ENCODE measurements at regions not wholly inside any gene's neighbourhood (a gene's known extent, or its start where the extent isn't known, plus 50 kb on each side); places are given as distances from the start of the nearest gene placed in this dataset.

- no peak for TF ChIP-seq EGR1 (IDR thresholded peaks at IDR 0.05)
- TF ChIP-seq, protein P1, sequence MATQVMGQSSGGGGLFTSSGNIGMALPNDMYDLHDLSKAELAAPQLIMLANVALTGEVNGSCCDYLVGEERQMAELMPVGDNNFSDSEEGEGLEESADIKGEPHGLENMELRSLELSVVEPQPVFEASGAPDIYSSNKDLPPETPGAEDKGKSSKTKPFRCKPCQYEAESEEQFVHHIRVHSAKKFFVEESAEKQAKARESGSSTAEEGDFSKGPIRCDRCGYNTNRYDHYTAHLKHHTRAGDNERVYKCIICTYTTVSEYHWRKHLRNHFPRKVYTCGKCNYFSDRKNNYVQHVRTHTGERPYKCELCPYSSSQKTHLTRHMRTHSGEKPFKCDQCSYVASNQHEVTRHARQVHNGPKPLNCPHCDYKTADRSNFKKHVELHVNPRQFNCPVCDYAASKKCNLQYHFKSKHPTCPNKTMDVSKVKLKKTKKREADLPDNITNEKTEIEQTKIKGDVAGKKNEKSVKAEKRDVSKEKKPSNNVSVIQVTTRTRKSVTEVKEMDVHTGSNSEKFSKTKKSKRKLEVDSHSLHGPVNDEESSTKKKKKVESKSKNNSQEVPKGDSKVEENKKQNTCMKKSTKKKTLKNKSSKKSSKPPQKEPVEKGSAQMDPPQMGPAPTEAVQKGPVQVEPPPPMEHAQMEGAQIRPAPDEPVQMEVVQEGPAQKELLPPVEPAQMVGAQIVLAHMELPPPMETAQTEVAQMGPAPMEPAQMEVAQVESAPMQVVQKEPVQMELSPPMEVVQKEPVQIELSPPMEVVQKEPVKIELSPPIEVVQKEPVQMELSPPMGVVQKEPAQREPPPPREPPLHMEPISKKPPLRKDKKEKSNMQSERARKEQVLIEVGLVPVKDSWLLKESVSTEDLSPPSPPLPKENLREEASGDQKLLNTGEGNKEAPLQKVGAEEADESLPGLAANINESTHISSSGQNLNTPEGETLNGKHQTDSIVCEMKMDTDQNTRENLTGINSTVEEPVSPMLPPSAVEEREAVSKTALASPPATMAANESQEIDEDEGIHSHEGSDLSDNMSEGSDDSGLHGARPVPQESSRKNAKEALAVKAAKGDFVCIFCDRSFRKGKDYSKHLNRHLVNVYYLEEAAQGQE (IDR thresholded peaks at IDR 0.05; ENCODE audit: low read depth) = no peak
- TF ChIP-seq TAF1 (IDR thresholded peaks at IDR 0.05; ENCODE audit: low read depth) = no peak
- no peak for TF ChIP-seq EP300 (IDR thresholded peaks at IDR 0.05; ENCODE audit: borderline replicate concordance)
- TF ChIP-seq MAX (IDR thresholded peaks at IDR 0.05) = no peak
- no peak for TF ChIP-seq NFIC (IDR thresholded peaks at IDR 0.05)
- TF ChIP-seq YY1 (IDR thresholded peaks at IDR 0.05; ENCODE audit: low read depth) = no peak
- TF ChIP-seq TCF12 (IDR thresholded peaks at IDR 0.05; ENCODE audit: low read depth) = no peak
These were observed 344.7 kb upstream of the TNC start for GRCh38 chr9:115462623-115463022.
